Spinal cord (tissue), 9 donors: ENCODE measurements at regions not wholly inside any gene's neighbourhood (a gene's known extent, or its start where the extent isn't known, plus 50 kb on each side); places are given as distances from the start of the nearest gene placed in this dataset.

Experiments
- DNase-seq, 6 donors: peaks; one replicate each; pipeline versions ENCODE4 v3.0.0 to v3.0.0-alpha.2; 2013 to 2015; ENCODE audit warnings: low spot score in 6 of 6, low read depth in 4 of 6
- H3K27ac ChIP-seq: one replicate; pipeline ENCODE4 v1.5.1; 2013; ENCODE audit warnings: low read depth, low read length, control low read depth
- H3K27me3 ChIP-seq: one replicate; pipeline ENCODE4 v1.6.1; 2013; ENCODE audit warnings: low read length; ENCODE audit not compliant: control insufficient read depth, insufficient read depth
- H3K36me3 ChIP-seq: one replicate; pipeline ENCODE4 v1.6.1; 2013; ENCODE audit warnings: low read length; ENCODE audit not compliant: control insufficient read depth, insufficient read depth
- H3K4me1 ChIP-seq: one replicate; pipeline ENCODE4 v1.6.1; 2013; ENCODE audit warnings: low read length; ENCODE audit not compliant: control insufficient read depth, insufficient read depth
- H3K4me3 ChIP-seq: one replicate; pipeline ENCODE4 v1.5.1; 2013; ENCODE audit warnings: low read depth, low read length, control low read depth
- H3K9me3 ChIP-seq: one replicate; pipeline ENCODE4 v1.6.1; 2013; ENCODE audit warnings: low read length; ENCODE audit not compliant: control insufficient read depth, insufficient read depth
- WGBS: methylation state at CpG from one replicate; pipeline ENCODE4 v1.1.5; 2013; ENCODE audit warnings: missing lambda C conversion rate; ENCODE audit not compliant: insufficient coverage; 5-methylcytosine and 5-hydroxymethylcytosine counted together
- donor health status: healthy.

- Histone ChIP-seq H3K36me3 (peaks cover 3% of the 10 kb centered on the region), H3K4me3 (no peak overlapping the region), H3K4me1 (no peaks in the 10 kb centered on the region), H3K27me3 (no peaks in the 10 kb centered on the region), H3K27ac (no peak overlapping the region), H3K9me3 (no peaks in the 10 kb centered on the region)
- DNase-seq: no peak
Measured at GRCh38 chr6:138600726-138601125, 101.4 kb upstream of the NHSL1 start.

- H3K4me3 ChIP-seq: no peak overlapping the region
- H3K36me3 ChIP-seq: peaks cover 3% of the 10 kb centered on the region
- DNase-seq: no peak
- no peaks in the 10 kb centered on the region for H3K9me3 ChIP-seq
- no peaks in the 10 kb centered on the region for H3K4me1 ChIP-seq
- no peak overlapping the region for H3K27ac ChIP-seq
- H3K27me3 ChIP-seq: no peaks in the 10 kb centered on the region
Measured at GRCh38 chr6:138601128-138601527, 101.8 kb upstream of the NHSL1 start.

DNA sequence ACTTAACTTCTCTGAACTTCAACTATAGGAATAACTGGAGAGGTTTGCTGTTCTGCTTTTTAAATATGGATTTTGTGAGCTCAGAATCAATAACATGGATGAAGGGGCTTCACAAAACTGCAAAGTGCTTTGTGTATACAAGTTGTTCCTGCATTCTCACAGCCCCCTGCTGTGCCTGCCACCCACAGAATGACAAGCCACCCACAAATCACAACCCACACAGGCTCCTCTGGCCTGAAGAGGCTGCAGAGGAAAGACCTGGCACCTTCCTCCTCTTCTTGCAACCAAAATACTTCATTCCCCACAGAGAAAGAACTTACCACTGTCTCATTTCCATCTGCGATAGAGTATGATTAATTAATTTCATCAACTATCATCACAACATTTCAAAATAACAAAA, 106.7 kb upstream of the NHSL1 start:
- no CpG with 5 or more reads among the region's 1 CpG for WGBS

DNA sequence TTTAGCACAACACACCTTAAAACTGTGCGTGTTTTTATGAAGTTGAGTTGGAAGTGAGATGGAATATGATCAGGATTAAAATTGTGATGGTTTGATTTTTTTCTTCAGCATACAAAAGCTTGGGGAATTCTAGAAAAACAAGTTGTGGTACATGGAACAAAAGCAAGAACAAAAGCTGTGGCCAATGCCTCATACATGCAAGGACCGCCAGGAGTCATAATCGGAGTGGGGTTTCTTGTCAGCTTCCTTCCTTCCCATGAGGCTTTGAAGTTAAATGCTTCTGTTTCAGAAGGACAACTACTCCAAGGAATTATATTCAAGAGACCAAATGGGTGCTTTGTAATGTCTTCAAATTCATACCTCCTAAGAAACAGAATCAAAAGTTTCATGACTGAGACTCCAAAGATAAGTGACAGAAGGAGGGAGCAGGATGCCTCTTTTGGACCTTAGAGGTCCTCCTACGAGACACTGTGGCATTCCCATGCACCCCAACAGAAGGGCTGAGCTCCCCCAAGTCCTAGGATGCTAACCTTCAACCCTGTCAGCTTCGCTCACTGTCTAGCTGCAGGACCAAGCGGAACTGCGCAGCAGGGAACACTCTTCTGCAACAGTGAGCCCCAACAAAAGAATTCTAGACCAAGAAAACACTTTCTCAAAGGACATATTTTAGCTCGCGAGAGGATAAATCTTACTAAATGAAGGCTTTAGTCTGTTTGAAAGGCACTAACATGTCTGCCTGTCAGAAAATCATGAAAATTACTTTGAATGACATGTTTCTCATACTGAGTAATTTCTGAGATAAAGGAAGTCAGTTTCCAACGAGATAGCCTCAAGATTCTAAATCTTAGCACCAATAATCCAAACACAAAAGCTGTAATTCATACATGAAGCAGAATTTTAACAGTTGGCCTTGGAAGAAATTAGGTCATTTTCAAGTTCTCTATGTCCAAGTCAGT, 108.5 kb upstream of the NHSL1 start:
- Histone ChIP-seq H3K4me1 (no peaks in the 10 kb centered on the region), H3K27me3 (no peaks in the 10 kb centered on the region), H3K27ac (no peak overlapping the region), H3K36me3 (no peaks in the 10 kb centered on the region), H3K9me3 (no peaks in the 10 kb centered on the region), H3K4me3 (no peak overlapping the region)
- 67% methylated on average over 4 of the region's 10 CpGs for WGBS
- no peak for DNase-seq

More for the DNA sequence above, 106.7 kb upstream of the NHSL1 start:
- Histone ChIP-seq H3K4me3 (no peak overlapping the region), H3K4me1 (no peaks in the 10 kb centered on the region), H3K27ac (no peak overlapping the region), H3K9me3 (no peaks in the 10 kb centered on the region), H3K36me3 (no peaks in the 10 kb centered on the region), H3K27me3 (no peaks in the 10 kb centered on the region)
- no peak for DNase-seq

DNA sequence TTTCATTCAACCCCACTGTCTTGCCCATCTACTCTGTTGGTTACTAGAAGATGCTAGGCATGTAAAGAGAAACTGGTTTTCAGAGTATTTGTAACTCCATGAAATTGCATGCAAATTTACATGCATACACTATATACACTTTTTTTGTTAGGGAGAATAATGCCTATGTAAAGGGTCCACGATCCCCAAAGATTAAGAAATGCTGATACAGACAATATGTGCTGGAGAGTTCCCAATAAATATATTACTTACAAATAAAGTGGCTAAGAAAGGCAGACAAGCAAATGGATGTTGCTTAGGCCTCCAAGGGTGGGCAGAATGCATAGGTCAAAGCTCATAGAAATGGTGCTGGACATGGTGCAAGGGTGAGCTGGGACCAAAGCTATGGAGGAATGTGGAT, 109.6 kb upstream of the NHSL1 start:
- Histone ChIP-seq H3K9me3 (no peaks in the 10 kb centered on the region), H3K27ac (no peak overlapping the region), H3K36me3 (no peaks in the 10 kb centered on the region), H3K4me1 (no peaks in the 10 kb centered on the region), H3K4me3 (no peak overlapping the region), H3K27me3 (no peaks in the 10 kb centered on the region)
- no peak for DNase-seq
- WGBS: no CpG with 5 or more reads among the region's 1 CpG

DNA sequence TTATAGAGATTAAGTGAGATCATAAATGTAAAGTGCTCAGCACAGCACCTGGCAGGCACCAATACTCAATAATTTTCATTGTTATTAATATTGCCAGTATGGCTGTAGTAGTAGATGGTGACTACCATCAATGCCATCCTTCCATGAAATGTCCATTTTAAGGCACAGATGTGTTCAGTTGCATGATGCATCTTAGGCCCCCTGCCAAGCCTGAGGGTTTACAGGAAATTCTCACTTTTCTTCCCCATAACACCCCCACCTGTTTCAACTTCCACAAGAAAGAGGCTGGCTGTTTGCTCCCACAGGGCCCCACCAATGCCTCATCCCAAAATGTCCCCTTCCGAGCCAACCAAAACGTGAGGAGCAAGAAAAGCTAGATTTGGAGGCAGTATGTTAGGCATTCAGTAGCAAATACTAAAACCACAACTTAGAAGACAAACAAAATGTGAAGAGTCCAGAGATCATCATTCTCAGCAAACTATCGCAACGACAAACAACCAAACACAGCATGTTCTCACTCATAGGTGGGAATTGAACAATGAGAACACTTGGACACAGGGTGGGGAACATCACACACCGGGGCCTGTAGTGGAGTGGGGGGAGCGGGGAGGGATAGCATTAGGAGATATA, 110.6 kb upstream of the NHSL1 start:
- H3K9me3 ChIP-seq: no peaks in the 10 kb centered on the region
- no peak overlapping the region for H3K27ac ChIP-seq
- no peaks in the 10 kb centered on the region for H3K36me3 ChIP-seq
- H3K4me3 ChIP-seq: no peak overlapping the region
- no peaks in the 10 kb centered on the region for H3K27me3 ChIP-seq
- no CpG with 5 or more reads among the region's 6 CpGs for WGBS
- no peaks in the 10 kb centered on the region for H3K4me1 ChIP-seq
- no peak for DNase-seq

- Histone ChIP-seq H3K27ac (no peak overlapping the region), H3K4me3 (no peak overlapping the region), H3K9me3 (no peaks in the 10 kb centered on the region), H3K4me1 (no peaks in the 10 kb centered on the region), H3K27me3 (no peaks in the 10 kb centered on the region), H3K36me3 (no peaks in the 10 kb centered on the region)
- WGBS: 100% methylated on average over 3 of the region's 7 CpGs
- DNase-seq: no peak
Measured at GRCh38 chr6:138610816-138611215, 111.5 kb upstream of the NHSL1 start.

- H3K9me3 ChIP-seq: no peaks in the 10 kb centered on the region
- H3K4me1 ChIP-seq: no peaks in the 10 kb centered on the region
- no peaks in the 10 kb centered on the region for H3K27me3 ChIP-seq
- H3K4me3 ChIP-seq: no peak overlapping the region
- WGBS: no CpG with 5 or more reads among the region's 2 CpGs
- no peak overlapping the region for H3K27ac ChIP-seq
- DNase-seq: no peak
- no peaks in the 10 kb centered on the region for H3K36me3 ChIP-seq
Measured at GRCh38 chr6:138614151-138614550, 114.9 kb upstream of the NHSL1 start.

GRCh38 chr6:138618168-138618567, 118.9 kb upstream of the NHSL1 start:
- Histone ChIP-seq H3K4me3 (no peak overlapping the region), H3K9me3 (no peaks in the 10 kb centered on the region), H3K4me1 (no peaks in the 10 kb centered on the region), H3K27ac (no peak overlapping the region), H3K36me3 (no peaks in the 10 kb centered on the region), H3K27me3 (no peaks in the 10 kb centered on the region)
- 90% methylated on average over 1 of the region's 3 CpGs for WGBS
- no peak for DNase-seq

DNA sequence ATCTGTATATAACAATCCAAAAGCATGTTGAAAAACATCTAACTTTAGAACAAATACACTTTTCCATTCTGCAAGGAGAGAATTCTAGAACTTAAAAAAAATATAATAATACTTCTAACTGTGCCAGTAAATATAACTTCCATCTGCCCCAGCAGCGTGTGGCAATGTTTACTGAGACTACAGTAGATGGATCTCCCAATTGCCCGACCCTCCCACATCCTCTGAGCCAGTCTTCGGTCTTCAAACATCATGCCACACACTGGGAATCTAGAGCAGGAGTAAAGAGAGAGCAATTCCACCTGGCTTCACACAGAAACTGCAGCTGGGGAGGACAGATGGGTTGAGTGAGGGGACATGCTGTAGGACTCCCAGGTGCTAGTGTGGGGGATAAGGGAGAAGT, 121.3 kb upstream of the NHSL1 start:
- H3K4me3 ChIP-seq: no peak overlapping the region
- no peaks in the 10 kb centered on the region for H3K27me3 ChIP-seq
- no peak for DNase-seq
- H3K27ac ChIP-seq: no peak overlapping the region
- WGBS: 86% methylated on average over 2 of the region's 3 CpGs
- no peaks in the 10 kb centered on the region for H3K4me1 ChIP-seq
- H3K36me3 ChIP-seq: no peaks in the 10 kb centered on the region
- H3K9me3 ChIP-seq: no peaks in the 10 kb centered on the region
